ENCODE measurements at regions not wholly inside any gene's neighbourhood (a gene's known extent, or its start where the extent isn't known, plus 50 kb on each side); places are given as distances from the start of the nearest gene placed in this dataset.
A peak's percentile ranks its signal among the peaks of the same experiment; 100 is the strongest.

DNA sequence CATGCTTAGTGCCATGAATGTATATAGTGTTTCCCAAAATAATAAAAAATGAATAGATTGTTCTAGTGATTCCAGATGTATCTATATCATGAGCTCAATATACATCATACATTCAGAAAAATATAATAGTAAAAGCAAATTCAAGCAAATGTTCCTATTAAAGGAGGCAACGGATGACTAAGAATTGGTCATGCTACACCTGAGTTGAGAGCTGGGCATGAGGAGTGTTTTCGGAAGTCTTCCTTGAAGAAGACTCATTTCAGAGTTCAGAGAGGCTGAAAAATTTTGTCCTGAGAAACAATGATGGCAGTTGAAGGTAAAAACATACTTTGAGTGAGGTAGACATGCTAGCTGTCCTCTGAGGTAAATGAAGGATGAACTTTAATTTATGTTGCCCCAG lies 79.3 kb upstream of the IL1RAPL2 start:
- no peak for DNase-seq (ENCODE audit: low read depth, low spot score)
- Histone ChIP-seq H3K27ac (ENCODE audit: low read length) (no peak overlapping the region), H3K9me3 (ENCODE audit: control insufficient read depth, insufficient read depth, low read depth, low read length) (no peaks in the 10 kb centered on the region; the same call in 1 of the 2 replicates), H3K4me3 (ENCODE audit: low read depth in 2 of 2, low read length in 2 of 2) (no peak overlapping the region), H3K4me1 (ENCODE audit: control insufficient read depth, insufficient read depth, low read length) (no peaks in the 10 kb centered on the region), H3K27me3 (ENCODE audit: control insufficient read depth, insufficient read depth, low read length) (no peaks in the 10 kb centered on the region), H3K36me3 (ENCODE audit: control insufficient read depth, insufficient read depth, low read length) (no peaks in the 10 kb centered on the region)
- intact Hi-C loops (cut with micrococcal nuclease; ENCODE audit: unreplicated experiment) (no loop called here), in situ Hi-C loops (cut with HindIII; ENCODE audit: low pct_unique_long_range_greater_than_20kb, low sequenced_read_pairs) (no loop called here)
- no peak for ATAC-seq
- BruUV-seq (replicated peaks) = no TSS peak
- CTCF ChIA-PET = no interaction called here
- TF ChIP-seq SIN3A (IDR thresholded peaks at IDR 0.05; ENCODE audit: borderline replicate concordance, insufficient read depth, low read depth, low read length) = no peak
- no peak for TF ChIP-seq TCF7L2 (IDR thresholded peaks at IDR 0.05; ENCODE audit: low read depth, low read length)
- no peak for TF ChIP-seq CTCF (IDR thresholded peaks at IDR 0.05)
- TF ChIP-seq, protein P1, sequence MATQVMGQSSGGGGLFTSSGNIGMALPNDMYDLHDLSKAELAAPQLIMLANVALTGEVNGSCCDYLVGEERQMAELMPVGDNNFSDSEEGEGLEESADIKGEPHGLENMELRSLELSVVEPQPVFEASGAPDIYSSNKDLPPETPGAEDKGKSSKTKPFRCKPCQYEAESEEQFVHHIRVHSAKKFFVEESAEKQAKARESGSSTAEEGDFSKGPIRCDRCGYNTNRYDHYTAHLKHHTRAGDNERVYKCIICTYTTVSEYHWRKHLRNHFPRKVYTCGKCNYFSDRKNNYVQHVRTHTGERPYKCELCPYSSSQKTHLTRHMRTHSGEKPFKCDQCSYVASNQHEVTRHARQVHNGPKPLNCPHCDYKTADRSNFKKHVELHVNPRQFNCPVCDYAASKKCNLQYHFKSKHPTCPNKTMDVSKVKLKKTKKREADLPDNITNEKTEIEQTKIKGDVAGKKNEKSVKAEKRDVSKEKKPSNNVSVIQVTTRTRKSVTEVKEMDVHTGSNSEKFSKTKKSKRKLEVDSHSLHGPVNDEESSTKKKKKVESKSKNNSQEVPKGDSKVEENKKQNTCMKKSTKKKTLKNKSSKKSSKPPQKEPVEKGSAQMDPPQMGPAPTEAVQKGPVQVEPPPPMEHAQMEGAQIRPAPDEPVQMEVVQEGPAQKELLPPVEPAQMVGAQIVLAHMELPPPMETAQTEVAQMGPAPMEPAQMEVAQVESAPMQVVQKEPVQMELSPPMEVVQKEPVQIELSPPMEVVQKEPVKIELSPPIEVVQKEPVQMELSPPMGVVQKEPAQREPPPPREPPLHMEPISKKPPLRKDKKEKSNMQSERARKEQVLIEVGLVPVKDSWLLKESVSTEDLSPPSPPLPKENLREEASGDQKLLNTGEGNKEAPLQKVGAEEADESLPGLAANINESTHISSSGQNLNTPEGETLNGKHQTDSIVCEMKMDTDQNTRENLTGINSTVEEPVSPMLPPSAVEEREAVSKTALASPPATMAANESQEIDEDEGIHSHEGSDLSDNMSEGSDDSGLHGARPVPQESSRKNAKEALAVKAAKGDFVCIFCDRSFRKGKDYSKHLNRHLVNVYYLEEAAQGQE (IDR thresholded peaks at IDR 0.05; ENCODE audit: insufficient read depth in 1 of 2, low read depth in 2 of 2, low read length in 1 of 2) = no peak
- TF ChIP-seq POLR2AphosphoS5 (IDR thresholded peaks at IDR 0.05; ENCODE audit: low read depth, low read length) = no peak
- POLR2A ChIA-PET = no interaction called here

- intact Hi-C loops (cut with micrococcal nuclease; ENCODE audit: unreplicated experiment) = no loop called here
- POLR2A ChIA-PET = no interaction called here
- ATAC-seq (no peak), DNase-seq (ENCODE audit: low read depth, low spot score) (no peak)
- CTCF ChIA-PET = interaction anchor here (0.6 kb wide), 1 partner anchor 19 kb away, joined by 3 read pairs; no protein-coding TSS in a partner anchor
- no peak overlapping the region for H3K27ac ChIP-seq (ENCODE audit: low read length)
- in situ Hi-C loops (cut with HindIII; ENCODE audit: low pct_unique_long_range_greater_than_20kb, low sequenced_read_pairs) = no loop called here
- BruUV-seq (replicated peaks) = no TSS peak
- no peaks in the 10 kb centered on the region for H3K36me3 ChIP-seq (ENCODE audit: control insufficient read depth, insufficient read depth, low read length)
- no peaks in the 10 kb centered on the region for H3K4me1 ChIP-seq (ENCODE audit: control insufficient read depth, insufficient read depth, low read length)
- H3K4me3 ChIP-seq (ENCODE audit: low read depth in 2 of 2, low read length in 2 of 2) = no peak overlapping the region
- TF ChIP-seq POLR2AphosphoS5 (IDR thresholded peaks at IDR 0.05; ENCODE audit: low read depth, low read length) (no peak), CTCF (IDR thresholded peaks at IDR 0.05) (peak; percentile 21; the same call in 1 of the 2 replicates)
- H3K9me3 ChIP-seq (ENCODE audit: control insufficient read depth, insufficient read depth, low read depth, low read length) = no peaks in the 10 kb centered on the region
- H3K27me3 ChIP-seq (ENCODE audit: control insufficient read depth, insufficient read depth, low read length) = no peaks in the 10 kb centered on the region
Observed at GRCh38 chrX:104482757-104483156, 83.2 kb upstream of the IL1RAPL2 start.

- no peak for TF ChIP-seq CTCF (IDR thresholded peaks at IDR 0.05)
- TF ChIP-seq, protein P1 (IDR thresholded peaks at IDR 0.05; ENCODE audit: insufficient read depth in 1 of 2, low read depth in 2 of 2, low read length in 1 of 2) = no peak
- no peak for TF ChIP-seq TCF7L2 (IDR thresholded peaks at IDR 0.05; ENCODE audit: low read depth, low read length)
- no peak for TF ChIP-seq POLR2AphosphoS5 (IDR thresholded peaks at IDR 0.05; ENCODE audit: low read depth, low read length)
- TF ChIP-seq SIN3A (IDR thresholded peaks at IDR 0.05; ENCODE audit: borderline replicate concordance, insufficient read depth, low read depth, low read length) = no peak
- in situ Hi-C loops (cut with HindIII; ENCODE audit: low pct_unique_long_range_greater_than_20kb, low sequenced_read_pairs) = no loop called here
- Histone ChIP-seq H3K36me3 (ENCODE audit: control insufficient read depth, insufficient read depth, low read length) (no peaks in the 10 kb centered on the region), H3K4me1 (ENCODE audit: control insufficient read depth, insufficient read depth, low read length) (no peaks in the 10 kb centered on the region), H3K27me3 (ENCODE audit: control insufficient read depth, insufficient read depth, low read length) (no peaks in the 10 kb centered on the region), H3K9me3 (ENCODE audit: control insufficient read depth, insufficient read depth, low read depth, low read length) (no peaks in the 10 kb centered on the region), H3K27ac (ENCODE audit: low read length) (no peak overlapping the region), H3K4me3 (ENCODE audit: low read depth in 2 of 2, low read length in 2 of 2) (no peak overlapping the region)
- DNase-seq (ENCODE audit: low read depth, low spot score) (no peak), ATAC-seq (no peak)
- BruUV-seq (replicated peaks) = no TSS peak
- intact Hi-C loops (cut with micrococcal nuclease; ENCODE audit: unreplicated experiment) = no loop called here
- ChIA-PET POLR2A (no interaction called here), CTCF (no interaction called here)
Observed at GRCh38 chrX:104469771-104470170, 96.2 kb upstream of the IL1RAPL2 start.

Measured in Panc1 (cell line).